ENCODE measurements at regions not wholly inside any gene's neighbourhood (a gene's known extent, or its start where the extent isn't known, plus 50 kb on each side); places are given as distances from the start of the nearest gene placed in this dataset.
"Not testable (repeated sequence)": the region's sequence is repeated elsewhere in the genome, so short reads cannot be mapped to it uniquely, and the experiment has no call there.

- no peak for DNase-seq
Observed at GRCh38 chr10:30531751-30532530, 97.6 kb downstream of the LYZL2 start.

GRCh38 chr10:30529373-30529998, 95.5 kb downstream of the MAP3K8 start:
- no peak for DNase-seq

GRCh38 chr10:30528429-30528786, 94.4 kb downstream of the MAP3K8 start:
- DNase-seq = no peak

- DNase-seq = no peak
Observed at GRCh38 chr10:30527623-30528428, 93.8 kb downstream of the MAP3K8 start.

- not testable (repeated sequence) for DNase-seq
Observed at GRCh38 chr10:30522661-30523078, 88.7 kb downstream of the MAP3K8 start.

- no peak for DNase-seq
Observed at GRCh38 chr10:30518907-30519306, 84.9 kb downstream of the MAP3K8 start.
